ENCODE measurements at regions not wholly inside any gene's neighbourhood (a gene's known extent, or its start where the extent isn't known, plus 50 kb on each side); places are given as distances from the start of the nearest gene placed in this dataset.

DNA sequence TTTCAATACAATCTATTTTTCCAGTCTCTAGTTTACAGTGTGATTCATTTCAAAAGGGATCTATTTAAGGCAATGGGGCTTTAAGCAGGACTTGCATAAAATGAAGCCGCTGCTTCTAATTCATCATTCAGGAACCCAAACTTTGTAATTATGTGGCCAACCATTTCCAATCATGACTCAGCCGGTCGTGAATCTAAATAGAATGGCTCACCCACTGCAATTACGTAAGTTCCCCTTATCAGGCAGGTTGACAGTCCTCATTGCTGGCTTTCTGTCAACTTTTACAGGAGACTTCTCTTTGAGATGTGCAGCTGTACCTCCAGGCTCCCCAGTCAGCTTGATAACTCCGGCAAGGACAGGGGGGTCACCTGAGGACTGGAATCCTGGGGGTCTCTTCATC lies 152.8 kb upstream of the DAP start:
- Histone ChIP-seq H3F3A (ENCODE audit: insufficient read depth, low read depth) (peaks cover 7% of the 10 kb centered on the region; the same call in 1 of the 2 replicates), H3K4me1 (replicated peaks; ENCODE audit: insufficient read depth) (peaks cover 13% of the 10 kb centered on the region), H3K9me3 (ENCODE audit: insufficient read depth, low read depth) (no peaks in the 10 kb centered on the region), H3K36me3 (ENCODE audit: low read depth) (no peaks in the 10 kb centered on the region), H3K9me2 (ENCODE audit: insufficient read depth) (no peaks in the 10 kb centered on the region), H2AFZ (no peak overlapping the region), H4K20me1 (ENCODE audit: insufficient read depth) (no peaks in the 10 kb centered on the region), H3K27ac (peak overlapping the region; percentile 22; the same call in 1 of the 2 replicates), H3K27me3 (ENCODE audit: insufficient read depth, low read depth) (no peaks in the 10 kb centered on the region), H3K4me2 (peak overlapping the region; percentile 52), H3K79me2 (ENCODE audit: low read depth) (no peaks in the 10 kb centered on the region), H3K4me3 (no peak overlapping the region)
- intact Hi-C loops (cut with micrococcal nuclease; ENCODE audit: unreplicated experiment): no loop called here
- ChIA-PET CTCF (no interaction called here), POLR2A (ENCODE audit: unreplicated experiment) (no interaction called here)
- no TSS peak for BruUV-seq (replicated peaks)
- no peak for TF ChIP-seq EZH2 (IDR thresholded peaks at IDR 0.05; ENCODE audit: low read depth)
- TF ChIP-seq CTCF (conservative IDR thresholded peaks at IDR 0.05): no peak
- peak in 1 of 2 experiments; percentile 87 for DNase-seq

DNA sequence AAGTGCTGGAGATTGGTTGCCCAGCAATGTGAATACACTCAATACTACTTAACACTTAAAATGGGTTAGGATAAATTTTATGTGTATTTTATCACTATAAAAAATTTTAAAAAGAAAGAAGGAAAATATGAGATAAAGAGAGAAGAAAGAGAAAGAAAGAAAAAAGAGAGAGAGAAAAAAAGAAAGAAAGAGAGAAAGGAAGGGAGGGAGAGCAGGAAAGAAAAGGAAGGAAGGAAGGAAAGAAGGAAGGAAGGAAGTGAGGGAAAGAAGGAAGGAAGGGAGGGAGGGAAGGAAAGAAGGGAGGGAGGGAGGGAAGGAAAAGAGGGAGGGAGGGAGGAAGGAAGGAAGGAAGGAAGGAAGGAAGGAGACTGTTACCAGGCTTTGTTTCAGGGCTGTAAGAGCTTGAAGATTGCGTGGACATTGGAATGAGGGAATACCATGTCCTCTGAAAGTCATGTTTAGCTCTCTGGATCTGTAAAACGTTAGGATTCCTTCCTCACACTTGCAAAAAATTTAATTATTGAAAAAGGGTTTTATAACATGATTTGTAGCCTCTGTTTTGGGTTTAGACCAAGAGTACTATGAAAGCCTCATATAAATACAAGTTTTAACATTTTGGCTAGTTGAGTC lies 152.3 kb upstream of the DAP start:
- Histone ChIP-seq H3K4me1 (replicated peaks; ENCODE audit: insufficient read depth) (peaks cover 13% of the 10 kb centered on the region), H3K27me3 (ENCODE audit: insufficient read depth, low read depth) (no peaks in the 10 kb centered on the region), H3K36me3 (ENCODE audit: low read depth) (no peaks in the 10 kb centered on the region), H3K79me2 (ENCODE audit: low read depth) (no peaks in the 10 kb centered on the region), H3F3A (ENCODE audit: insufficient read depth, low read depth) (peaks cover 7% of the 10 kb centered on the region; the same call in 1 of the 2 replicates), H2AFZ (no peak overlapping the region), H3K4me3 (no peak overlapping the region), H3K27ac (peak overlapping the region; percentile 22; the same call in 1 of the 2 replicates), H3K4me2 (peak overlapping the region; percentile 52), H3K9me3 (ENCODE audit: insufficient read depth, low read depth) (no peaks in the 10 kb centered on the region), H3K9me2 (ENCODE audit: insufficient read depth) (no peaks in the 10 kb centered on the region), H4K20me1 (ENCODE audit: insufficient read depth) (no peaks in the 10 kb centered on the region)
- TF ChIP-seq CTCF (conservative IDR thresholded peaks at IDR 0.05): no peak
- no peak for TF ChIP-seq EZH2 (IDR thresholded peaks at IDR 0.05; ENCODE audit: low read depth)
- no TSS peak for BruUV-seq (replicated peaks)
- ChIA-PET CTCF (no interaction called here), POLR2A (ENCODE audit: unreplicated experiment) (no interaction called here)
- DNase-seq: no peak
- intact Hi-C loops (cut with micrococcal nuclease; ENCODE audit: unreplicated experiment): no loop called here

GRCh38 chr5:10912435-10912834 lies 151.4 kb upstream of the DAP start:
- no peak overlapping the region for H3K4me3 ChIP-seq
- intact Hi-C loops (cut with micrococcal nuclease; ENCODE audit: unreplicated experiment): no loop called here
- no peaks in the 10 kb centered on the region for H3K27me3 ChIP-seq (ENCODE audit: insufficient read depth, low read depth)
- H3F3A ChIP-seq (ENCODE audit: insufficient read depth, low read depth): peaks cover 7% of the 10 kb centered on the region; the same call in 1 of the 2 replicates
- ChIA-PET CTCF (no interaction called here), POLR2A (ENCODE audit: unreplicated experiment) (no interaction called here)
- H3K9me3 ChIP-seq (ENCODE audit: insufficient read depth, low read depth): no peaks in the 10 kb centered on the region
- no peak overlapping the region for H3K27ac ChIP-seq
- BruUV-seq (replicated peaks): no TSS peak
- DNase-seq: no peak
- H3K4me1 ChIP-seq (replicated peaks; ENCODE audit: insufficient read depth): peaks cover 13% of the 10 kb centered on the region
- no peak for TF ChIP-seq EZH2 (IDR thresholded peaks at IDR 0.05; ENCODE audit: low read depth)
- H4K20me1 ChIP-seq (ENCODE audit: insufficient read depth): no peaks in the 10 kb centered on the region
- no peaks in the 10 kb centered on the region for H3K79me2 ChIP-seq (ENCODE audit: low read depth)
- H2AFZ ChIP-seq: no peak overlapping the region
- H3K4me2 ChIP-seq: no peak overlapping the region
- no peaks in the 10 kb centered on the region for H3K36me3 ChIP-seq (ENCODE audit: low read depth)
- no peaks in the 10 kb centered on the region for H3K9me2 ChIP-seq (ENCODE audit: insufficient read depth)

- ChIA-PET POLR2A (ENCODE audit: unreplicated experiment) (no interaction called here), CTCF (no interaction called here)
- intact Hi-C loops (cut with micrococcal nuclease; ENCODE audit: unreplicated experiment): no loop called here
These were observed 149.2 kb upstream of the DAP start for GRCh38 chr5:10910261-10910660.

More at GRCh38 chr5:10910261-10910660, 149.2 kb upstream of the DAP start:
- H4K20me1 ChIP-seq (ENCODE audit: insufficient read depth): no peaks in the 10 kb centered on the region
- H3K4me2 ChIP-seq: no peak overlapping the region
- H3K4me1 ChIP-seq (replicated peaks; ENCODE audit: insufficient read depth): peaks cover 13% of the 10 kb centered on the region
- H3K9me3 ChIP-seq (ENCODE audit: insufficient read depth, low read depth): no peaks in the 10 kb centered on the region
- no peaks in the 10 kb centered on the region for H3K9me2 ChIP-seq (ENCODE audit: insufficient read depth)
- H3K27ac ChIP-seq: no peak overlapping the region
- no peaks in the 10 kb centered on the region for H3K79me2 ChIP-seq (ENCODE audit: low read depth)
- DNase-seq: no peak
- H3K4me3 ChIP-seq: no peak overlapping the region
- BruUV-seq (replicated peaks): no TSS peak
- no peak overlapping the region for H2AFZ ChIP-seq
- H3K27me3 ChIP-seq (ENCODE audit: insufficient read depth, low read depth): no peaks in the 10 kb centered on the region
- TF ChIP-seq CTCF (conservative IDR thresholded peaks at IDR 0.05): no peak
- no peak for TF ChIP-seq EZH2 (IDR thresholded peaks at IDR 0.05; ENCODE audit: low read depth)
- peaks cover 7% of the 10 kb centered on the region; the same call in 1 of the 2 replicates for H3F3A ChIP-seq (ENCODE audit: insufficient read depth, low read depth)
- no peaks in the 10 kb centered on the region for H3K36me3 ChIP-seq (ENCODE audit: low read depth)
